Testis (tissue), 2 donors: ENCODE measurements at regions not wholly inside any gene's neighbourhood (a gene's known extent, or its start where the extent isn't known, plus 50 kb on each side); places are given as distances from the start of the nearest gene placed in this dataset.

Source experiments
- CTCF ChIP-seq, 3 experiments: fragments of 450-650 bp in 2 of 3; fragments of 200-600 bp in 1 of 3; sonication (generic) in 1 of 3; IDR thresholded peaks; one replicate each; pipeline ENCODE4 v1.5.1; 2016 to 2019; ENCODE audit warnings: antibody characterized with exemption in 3 of 3, mild to moderate bottlenecking in 2 of 3, moderate library complexity in 1 of 3
- POLR2A ChIP-seq: fragments of 450-650 bp; IDR thresholded peaks from one replicate; pipeline ENCODE4 v1.6.1; 2017; ENCODE audit warnings: antibody characterized with exemption, mild to moderate bottlenecking, moderate library complexity

DNA sequence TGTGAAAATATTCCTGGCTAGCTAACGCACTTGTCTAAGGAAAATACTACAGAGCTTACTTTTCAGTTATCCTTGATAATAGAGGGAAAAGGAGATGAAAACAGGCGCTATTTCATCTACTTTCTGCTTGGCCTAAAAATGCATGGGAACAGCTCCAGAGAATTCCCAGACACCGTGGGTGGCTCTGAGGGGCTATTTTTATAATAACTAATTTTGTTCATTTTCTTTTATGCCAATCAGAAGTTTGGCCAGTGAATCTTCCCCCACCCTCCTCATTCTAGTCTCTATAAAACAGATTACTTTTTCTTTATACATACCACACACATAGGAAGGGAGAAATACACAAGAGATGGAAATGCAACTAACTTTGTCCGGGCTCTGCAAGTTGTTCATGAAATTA, 322.9 kb downstream of the SETD4 start:
- TF ChIP-seq POLR2A (no peak), CTCF (IDR thresholded peaks at IDR 0.05) (no peak)
